ENCODE measurements at regions not wholly inside any gene's neighbourhood (a gene's known extent, or its start where the extent isn't known, plus 50 kb on each side); places are given as distances from the start of the nearest gene placed in this dataset.

DNA sequence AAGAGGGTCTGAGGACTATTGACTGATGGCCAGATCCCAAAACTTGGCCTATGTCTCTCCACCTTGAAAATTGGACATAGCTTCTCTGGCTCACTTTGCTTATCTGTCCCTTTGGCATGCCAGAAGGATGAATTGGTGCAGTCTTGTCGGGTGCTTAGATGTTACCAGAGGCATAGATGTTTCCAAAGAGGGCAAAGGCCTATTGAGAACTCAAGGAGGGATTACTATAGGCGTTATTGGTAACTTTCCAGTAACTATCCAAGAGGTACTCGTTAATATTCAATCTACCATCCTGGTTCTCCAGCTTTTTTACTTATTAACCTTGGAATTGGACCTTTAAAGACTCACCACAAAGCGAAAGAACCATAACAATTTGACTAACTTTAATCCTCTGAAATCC is 368.3 kb upstream of the ESRRG start:
- Histone ChIP-seq H3K27ac (no peak overlapping the region), H3K27me3 (replicated peaks; ENCODE audit: insufficient read depth) (no peaks in the 10 kb centered on the region), H3K4me3 (no peak overlapping the region), H3K36me3 (no peaks in the 10 kb centered on the region), H3K9me3 (no peaks in the 10 kb centered on the region), H3K4me1 (ENCODE audit: control insufficient read depth in 1 of 2, low read depth in 2 of 2) (peaks cover 3 to 16% of the 10 kb centered on the region in 2 donors)
- DNase-seq (ENCODE audit: low spot score): no peak
- ATAC-seq (ENCODE audit: insufficient number of reproducible peaks, low FRiP score, low read depth): no peak
- TF ChIP-seq, protein P1, sequence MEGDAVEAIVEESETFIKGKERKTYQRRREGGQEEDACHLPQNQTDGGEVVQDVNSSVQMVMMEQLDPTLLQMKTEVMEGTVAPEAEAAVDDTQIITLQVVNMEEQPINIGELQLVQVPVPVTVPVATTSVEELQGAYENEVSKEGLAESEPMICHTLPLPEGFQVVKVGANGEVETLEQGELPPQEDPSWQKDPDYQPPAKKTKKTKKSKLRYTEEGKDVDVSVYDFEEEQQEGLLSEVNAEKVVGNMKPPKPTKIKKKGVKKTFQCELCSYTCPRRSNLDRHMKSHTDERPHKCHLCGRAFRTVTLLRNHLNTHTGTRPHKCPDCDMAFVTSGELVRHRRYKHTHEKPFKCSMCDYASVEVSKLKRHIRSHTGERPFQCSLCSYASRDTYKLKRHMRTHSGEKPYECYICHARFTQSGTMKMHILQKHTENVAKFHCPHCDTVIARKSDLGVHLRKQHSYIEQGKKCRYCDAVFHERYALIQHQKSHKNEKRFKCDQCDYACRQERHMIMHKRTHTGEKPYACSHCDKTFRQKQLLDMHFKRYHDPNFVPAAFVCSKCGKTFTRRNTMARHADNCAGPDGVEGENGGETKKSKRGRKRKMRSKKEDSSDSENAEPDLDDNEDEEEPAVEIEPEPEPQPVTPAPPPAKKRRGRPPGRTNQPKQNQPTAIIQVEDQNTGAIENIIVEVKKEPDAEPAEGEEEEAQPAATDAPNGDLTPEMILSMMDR (IDR thresholded peaks at IDR 0.05): no peak

DNA sequence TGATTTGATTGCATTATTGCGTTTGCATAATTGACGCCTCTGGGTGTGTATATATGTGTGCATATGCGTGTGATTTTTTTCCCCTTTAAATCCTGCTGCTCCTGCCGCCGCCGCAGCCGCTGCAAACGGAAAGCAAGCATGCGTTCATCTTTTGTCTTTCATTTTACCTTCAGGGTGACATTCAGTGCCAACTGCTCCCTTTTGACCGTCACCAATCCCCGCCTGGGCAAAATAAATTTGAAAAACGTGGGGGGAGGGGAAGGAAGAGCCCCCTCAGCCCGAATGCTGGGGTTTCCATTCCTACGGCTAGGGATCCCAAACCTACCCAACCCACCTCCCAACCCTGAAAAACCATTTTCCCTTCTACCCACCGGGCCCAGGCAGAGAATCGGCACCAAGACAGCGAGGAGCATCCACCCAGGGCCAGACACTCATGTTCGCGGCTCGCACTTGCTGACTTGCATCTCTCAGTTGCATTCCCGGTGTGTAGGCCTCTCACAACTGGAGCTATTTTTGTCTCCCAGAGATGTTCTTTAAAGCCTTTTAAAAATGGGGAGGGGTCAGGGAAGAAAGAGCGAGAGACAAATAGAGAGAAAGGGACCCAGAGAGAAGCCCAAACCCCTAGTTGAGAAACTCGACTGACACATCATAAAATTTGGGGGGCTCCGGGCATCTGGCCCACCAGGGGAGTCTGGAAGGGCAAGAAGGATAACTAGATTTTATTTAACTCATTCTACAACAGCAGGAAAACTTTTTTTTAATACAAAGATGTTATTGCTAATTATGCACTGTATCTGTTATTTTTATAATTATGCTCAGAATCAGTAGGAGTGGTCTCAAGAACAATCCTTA is 367.1 kb upstream of the ESRRG start:
- H3K27ac ChIP-seq: no peak overlapping the region
- DNase-seq (ENCODE audit: low spot score) (no peak), ATAC-seq (ENCODE audit: insufficient number of reproducible peaks, low FRiP score, low read depth) (no peak)

DNA sequence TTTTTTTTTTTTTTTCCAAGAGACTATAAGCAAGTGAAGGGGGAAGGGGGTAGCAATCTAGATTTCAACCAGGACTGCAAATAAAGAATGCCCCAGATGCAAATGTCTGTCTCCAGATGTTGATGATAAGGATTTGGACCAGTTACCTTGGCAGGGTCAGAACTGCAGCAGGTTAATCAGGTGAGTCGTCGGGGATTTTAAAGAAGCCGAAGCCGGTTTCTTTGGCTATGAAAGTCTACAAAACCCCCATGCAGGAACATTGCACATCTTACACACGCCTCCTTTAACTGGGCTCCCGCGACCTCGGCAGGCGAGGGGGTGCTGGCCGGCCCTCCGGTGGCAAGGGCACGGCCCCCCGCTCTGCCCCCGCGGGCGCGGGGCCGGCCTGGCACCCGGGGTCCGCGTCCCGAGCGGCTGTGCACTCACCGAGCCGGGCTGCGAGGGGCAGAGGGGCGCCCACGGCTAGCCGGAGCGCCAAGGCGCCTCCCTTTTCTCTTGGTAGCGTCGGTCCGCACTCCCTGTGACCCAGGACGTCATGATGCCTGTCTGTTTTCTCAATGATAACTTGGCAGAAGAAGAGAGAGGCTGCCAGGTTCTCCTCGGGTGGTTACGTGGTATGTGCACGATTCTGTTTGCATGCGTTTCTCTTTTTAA is 366.3 kb upstream of the ESRRG start:
- no peak overlapping the region for H3K27ac ChIP-seq
- no peaks in the 10 kb centered on the region for H3K9me3 ChIP-seq
- H3K4me1 ChIP-seq (ENCODE audit: control insufficient read depth in 1 of 2, low read depth in 2 of 2): peaks cover 3 to 16% of the 10 kb centered on the region in 2 donors
- DNase-seq (ENCODE audit: low spot score): no peak
- TF ChIP-seq, protein P1 (IDR thresholded peaks at IDR 0.05): no peak
- H3K27me3 ChIP-seq (replicated peaks; ENCODE audit: insufficient read depth): no peaks in the 10 kb centered on the region
- no peak for ATAC-seq (ENCODE audit: insufficient number of reproducible peaks, low FRiP score, low read depth)
- H3K4me3 ChIP-seq: peak overlapping the region; percentile 70
- no peaks in the 10 kb centered on the region for H3K36me3 ChIP-seq

More for the DNA sequence above, 367.1 kb upstream of the ESRRG start:
- TF ChIP-seq, protein P1 (IDR thresholded peaks at IDR 0.05): no peak
- no peaks in the 10 kb centered on the region for H3K36me3 ChIP-seq
- no peaks in the 10 kb centered on the region for H3K27me3 ChIP-seq (replicated peaks; ENCODE audit: insufficient read depth)
- H3K4me1 ChIP-seq (ENCODE audit: control insufficient read depth in 1 of 2, low read depth in 2 of 2): peaks cover 3 to 16% of the 10 kb centered on the region in 2 donors
- H3K4me3 ChIP-seq: peak overlapping the region; percentile 70
- no peaks in the 10 kb centered on the region for H3K9me3 ChIP-seq

DNA sequence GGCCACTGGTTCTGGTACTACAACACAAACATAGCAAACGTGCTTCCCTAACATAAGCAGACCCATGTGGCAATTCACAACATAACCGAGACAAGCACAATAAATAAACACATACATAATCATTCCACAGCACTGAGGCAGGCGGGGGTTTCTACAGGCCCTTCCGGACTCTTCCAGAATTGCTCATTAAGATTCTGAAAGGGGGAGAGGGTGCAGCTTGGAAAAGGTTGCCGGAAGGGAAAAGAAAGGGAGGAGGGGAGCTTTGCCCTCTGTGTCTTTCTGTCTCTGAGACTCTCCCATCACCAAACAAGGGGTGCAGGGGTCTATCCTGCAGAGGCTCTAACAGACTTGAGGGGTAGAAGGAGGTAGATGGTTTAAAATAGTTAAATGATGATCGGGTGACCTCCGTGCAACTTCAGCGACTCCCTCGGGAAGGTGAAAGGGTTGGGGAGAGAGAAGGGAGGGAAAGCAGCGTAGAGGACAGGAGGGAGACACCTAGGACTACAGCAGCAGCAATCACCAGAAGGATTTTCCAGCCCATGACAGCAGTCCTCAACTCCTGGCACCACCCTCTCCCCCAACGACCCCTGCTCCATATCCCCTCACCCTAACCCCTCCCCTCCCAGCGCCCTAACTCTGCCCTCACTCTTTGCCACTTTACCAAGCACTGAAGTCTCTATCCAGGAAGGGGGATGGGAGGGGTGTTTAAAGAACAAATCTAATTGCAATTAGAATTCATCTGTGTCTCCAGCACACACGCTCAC is 365.5 kb upstream of the ESRRG start:
- TF ChIP-seq, protein P1 (IDR thresholded peaks at IDR 0.05): no peak
- Histone ChIP-seq H3K36me3 (no peaks in the 10 kb centered on the region), H3K9me3 (no peaks in the 10 kb centered on the region), H3K4me1 (ENCODE audit: control insufficient read depth in 1 of 2, low read depth in 2 of 2) (peaks cover 3 to 16% of the 10 kb centered on the region in 2 donors), H3K27me3 (replicated peaks; ENCODE audit: insufficient read depth) (no peaks in the 10 kb centered on the region), H3K4me3 (peak overlapping the region; percentile 70), H3K27ac (no peak overlapping the region)
- DNase-seq (ENCODE audit: low spot score) (no peak), ATAC-seq (ENCODE audit: insufficient number of reproducible peaks, low FRiP score, low read depth) (no peak)

DNA sequence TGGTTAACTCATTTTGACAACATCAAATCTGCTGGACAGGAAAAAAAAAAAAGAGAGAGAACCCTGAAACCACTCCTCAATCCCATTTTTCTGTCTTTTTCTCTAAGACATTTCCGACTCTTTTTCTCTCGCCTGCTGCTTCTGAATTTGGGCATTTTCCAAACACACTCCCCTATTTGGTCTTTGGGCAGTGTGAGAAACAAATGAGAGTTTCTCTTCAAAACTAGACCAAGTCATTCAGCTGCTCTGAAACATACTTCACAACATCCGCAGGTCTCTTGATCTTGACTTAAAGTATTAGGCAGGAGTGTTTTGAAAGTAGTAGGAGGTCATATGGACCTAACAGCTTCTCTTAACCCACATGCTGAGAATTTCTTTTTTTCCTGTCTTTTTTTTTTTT is 364.8 kb upstream of the ESRRG start:
- Histone ChIP-seq H3K9me3 (no peaks in the 10 kb centered on the region), H3K27ac (no peak overlapping the region), H3K36me3 (no peaks in the 10 kb centered on the region), H3K27me3 (replicated peaks; ENCODE audit: insufficient read depth) (no peaks in the 10 kb centered on the region), H3K4me3 (no peak overlapping the region), H3K4me1 (ENCODE audit: control insufficient read depth in 1 of 2, low read depth in 2 of 2) (peaks cover 3 to 16% of the 10 kb centered on the region in 2 donors)
- DNase-seq (ENCODE audit: low spot score) (no peak), ATAC-seq (ENCODE audit: insufficient number of reproducible peaks, low FRiP score, low read depth) (no peak)
- TF ChIP-seq, protein P1 (IDR thresholded peaks at IDR 0.05): no peak

Data from thoracic aorta (tissue), 2 donors.